HCT116 (cell line): ENCODE measurements at regions not wholly inside any gene's neighbourhood (a gene's known extent, or its start where the extent isn't known, plus 50 kb on each side); places are given as distances from the start of the nearest gene placed in this dataset.

Source experiments
- ATAC-seq: fragments of 200-7000 bp; cut with Tn5 transposase; 2 replicates; pipeline ENCODE4 v1.9.1; 2020; ENCODE audit warnings: mild to moderate bottlenecking, moderate library complexity
- BruUV-seq: library from RNA; stranded (reverse); fragments of 400-500 nt; replicated peaks from 2 replicates; lab custom pipeline; 2021; lab: Mats Ljungman, UMichigan
- CTCF ChIA-PET: fragments of 300-600 bp; sonication (Branson Sonifier 250); formaldehyde crosslinking; loops from one replicate; lab custom pipeline; 2021; ENCODE audit warnings: antibody characterized with exemption; lab: Charles Lee
- POLR2A ChIA-PET: fragments of 300-600, 350-600 bp; sonication (Branson Sonifier 250); formaldehyde crosslinking; loops from one replicate; lab custom pipeline; 2021; ENCODE audit warnings: antibody characterized with exemption; lab: Charles Lee
- RAD21 ChIA-PET, 2 experiments: fragments of 300-600 bp; sonication (Branson Sonifier 250); formaldehyde crosslinking; loops; one replicate each; lab custom pipeline; 2023; ENCODE audit warnings: low total read pairs in 2 of 2; ENCODE audit not compliant: uncharacterized antibody in 2 of 2, unreplicated experiment in 2 of 2, low non-redundant PET in 1 of 2; lab: Charles Lee
- DNase-seq: peaks from one replicate; pipeline ENCODE4 v3.0.0-alpha.2; 2010; ENCODE audit warnings: low read depth, low spot score
- H2AFZ ChIP-seq: fragments of 200-600 bp; shearing (Covaris generic), sonication (generic); 2 replicates; pipeline ENCODE4 v1.6.1; 2017; ENCODE audit warnings: low read depth, mixed run types, mixed read lengths, antibody characterized with exemption, low read length; ENCODE audit not compliant: poor library complexity, severe bottlenecking
- H3K27ac ChIP-seq: 2 replicates; pipeline ENCODE4 v1.5.1; 2012; ENCODE audit warnings: low read depth, low read length
- H3K27me3 ChIP-seq: fragments of 200-600 bp; sonication (generic); 2 replicates; pipeline ENCODE4 v1.6.1; 2016; ENCODE audit warnings: mixed run types, low read length, mixed read lengths; ENCODE audit not compliant: insufficient read depth
- H3K36me3 ChIP-seq, 2 experiments: fragments of 200-500 bp in 1 of 2; fragments of 200-600 bp in 1 of 2; sonication (Bioruptor generic) in 1 of 2; sonication (generic) in 1 of 2; 2 replicates each; pipeline versions ENCODE4 v1.5.1 to v1.6.1; 2014 to 2016; ENCODE audit warnings: low read length in 2 of 2, inconsistent platforms in 1 of 2, mixed read lengths in 1 of 2, mixed run types in 1 of 2; ENCODE audit not compliant: insufficient read depth in 2 of 2, control insufficient read depth in 1 of 2
- H3K4me1 ChIP-seq, 2 experiments: fragments of 200-600 bp in 1 of 2; sonication (generic) in 1 of 2; 2 replicates each; pipeline versions ENCODE4 v1.5.1 to v1.6.1; 2012 to 2017; ENCODE audit warnings: low read length in 2 of 2, inconsistent platforms in 1 of 2, mild to moderate bottlenecking in 1 of 2, mixed read lengths in 1 of 2, mixed run types in 1 of 2, moderate library complexity in 1 of 2; ENCODE audit not compliant: insufficient read depth in 2 of 2, control insufficient read depth in 1 of 2
- H3K4me2 ChIP-seq: fragments of 200-600 bp; sonication (generic); 2 replicates; pipeline ENCODE4 v1.6.1; 2017; ENCODE audit warnings: mixed run types, low read length, mixed read lengths
- H3K4me3 ChIP-seq, 2 experiments: fragments of 200-600 bp in 1 of 2; sonication (generic) in 1 of 2; replicated peaks in 1 of 2; 2 replicates each; pipeline ENCODE4 v1.5.1; 2011 to 2016; ENCODE audit warnings: low read length in 2 of 2, control low read depth in 1 of 2, low read depth in 1 of 2, mild to moderate bottlenecking in 1 of 2, mixed read lengths in 1 of 2, mixed run types in 1 of 2
- H3K79me2 ChIP-seq: fragments of 200-600 bp; sonication (generic); 2 replicates; pipeline ENCODE4 v1.6.1; 2017; ENCODE audit warnings: mild to moderate bottlenecking, mixed run types, low read length, moderate library complexity, mixed read lengths; ENCODE audit not compliant: insufficient read depth
- H3K9ac ChIP-seq: fragments of 200-600 bp; sonication (generic); 2 replicates; pipeline ENCODE4 v1.6.1; 2016; ENCODE audit warnings: low read length, mixed read lengths
- H3K9me2 ChIP-seq: fragments of 200-600 bp; sonication (generic), shearing (Covaris generic); 2 replicates; pipeline ENCODE4 v1.6.1; 2017; ENCODE audit warnings: mixed run types, mild to moderate bottlenecking, moderate library complexity; ENCODE audit not compliant: insufficient read depth
- H3K9me3 ChIP-seq, 2 experiments: fragments of 200-500 bp in 1 of 2; fragments of 200-600 bp in 1 of 2; sonication (Bioruptor generic) in 1 of 2; sonication (generic) in 1 of 2; 2 replicates each; pipeline ENCODE4 v1.6.1; 2014 to 2017; ENCODE audit warnings: low read length in 2 of 2, mixed read lengths in 2 of 2, inconsistent platforms in 1 of 2, low read depth in 1 of 2, mild to moderate bottlenecking in 1 of 2, mixed run types in 1 of 2, moderate library complexity in 1 of 2; ENCODE audit not compliant: control insufficient read depth in 1 of 2, insufficient read depth in 1 of 2
- H4K20me1 ChIP-seq: fragments of 200-600 bp; sonication (generic), shearing (Covaris generic); 2 replicates; pipeline ENCODE4 v1.6.1; 2017; ENCODE audit warnings: mixed run types, mild to moderate bottlenecking, moderate library complexity; ENCODE audit not compliant: insufficient read depth
- CBX3 ChIP-seq: IDR thresholded peaks from 2 replicates; pipeline ENCODE4 v1.6.1; 2012; ENCODE audit warnings: low read depth
- CEBPB ChIP-seq: IDR thresholded peaks from 2 replicates; pipeline ENCODE4 v1.6.1; 2012; ENCODE audit warnings: low read depth
- EGR1 ChIP-seq: IDR thresholded peaks from 2 replicates; pipeline ENCODE4 v1.6.1; 2012; ENCODE audit warnings: low read depth
- ELF1 ChIP-seq: IDR thresholded peaks from 2 replicates; pipeline ENCODE4 v1.6.1; 2012; ENCODE audit warnings: low read depth, borderline replicate concordance
- EZH2 ChIP-seq: fragments of 200-600 bp; sonication (generic); IDR thresholded peaks from 2 replicates; pipeline ENCODE4 v1.6.1; 2017; ENCODE audit warnings: antibody characterized with exemption, mixed run types
- FOSL1 ChIP-seq: IDR thresholded peaks from 2 replicates; pipeline ENCODE4 v1.6.1; 2012; ENCODE audit warnings: low read depth
- JUND ChIP-seq: IDR thresholded peaks from 2 replicates; pipeline ENCODE4 v1.6.1; 2012
- POLR2A ChIP-seq: IDR thresholded peaks from 2 replicates; pipeline ENCODE4 v1.7.0; 2011; ENCODE audit warnings: borderline replicate concordance; ENCODE audit not compliant: insufficient read depth, insufficient read length; ENCODE audit errors: extremely low read depth
- POLR2AphosphoS5 ChIP-seq: IDR thresholded peaks from 2 replicates; pipeline ENCODE4 v1.6.1; 2011; ENCODE audit warnings: mild to moderate bottlenecking, low read depth, low read length, moderate library complexity
- RAD21 ChIP-seq: IDR thresholded peaks from 2 replicates; pipeline ENCODE4 v1.6.1; 2012; ENCODE audit warnings: low read depth, mild to moderate bottlenecking
- SP1 ChIP-seq: IDR thresholded peaks from 2 replicates; pipeline ENCODE4 v1.6.1; 2012; ENCODE audit warnings: low read depth
- TCF7L2 ChIP-seq: IDR thresholded peaks from 2 replicates; pipeline ENCODE4 v1.7.0; 2011; ENCODE audit warnings: borderline replicate concordance, inconsistent platforms; ENCODE audit not compliant: insufficient read depth, insufficient read length; ENCODE audit errors: extremely low read depth
- ZFX ChIP-seq: fragments of 450-650 bp; IDR thresholded peaks from 2 replicates; pipeline ENCODE4 v1.6.1; 2017
- intact Hi-C: fragments of 100-400 bp; cut with micrococcal nuclease; formaldehyde crosslinking; loops from 2 replicates; pipeline ENCODE4 v1.10.0; 2022
- TF ChIP-seq, protein P1 (sequence below): IDR thresholded peaks from 2 replicates; pipeline ENCODE4 v1.6.1; 2012
- TF ChIP-seq, protein P2 (sequence below): IDR thresholded peaks from 2 replicates; pipeline ENCODE4 v1.6.1; 2012; ENCODE audit warnings: low read depth
- TF ChIP-seq, protein P3 (sequence below): IDR thresholded peaks from 2 replicates; pipeline ENCODE4 v1.6.1; 2012

DNA sequence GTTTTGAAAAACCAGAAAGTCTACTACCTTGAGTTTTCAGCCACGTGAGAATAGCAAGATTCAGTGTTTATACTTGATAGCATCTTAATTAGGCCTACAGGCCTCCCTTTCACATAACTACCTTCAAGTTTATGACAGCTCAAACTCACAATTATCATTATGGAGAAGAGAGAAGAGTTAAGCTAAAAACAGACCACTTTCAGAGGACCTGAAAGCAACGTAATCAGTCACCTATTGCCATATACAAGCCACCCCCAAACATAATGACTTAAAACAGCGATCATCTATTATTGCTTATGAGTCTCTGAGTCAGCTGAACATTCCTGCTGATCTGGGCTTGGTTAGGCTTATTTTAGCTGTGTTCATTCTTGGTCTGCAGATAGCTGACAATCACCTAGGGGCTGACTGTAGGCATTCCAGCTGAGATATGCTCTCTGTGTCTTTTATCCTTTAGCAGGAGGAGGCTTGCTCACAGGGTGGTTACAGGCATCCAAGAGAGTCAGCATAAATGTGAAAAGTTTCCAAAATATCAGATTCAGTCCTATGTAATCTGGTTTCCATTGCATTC, 130.9 kb downstream of the COX7C start:
- intact Hi-C loops = no loop called here
- RAD21 ChIA-PET = no interaction called here
- Histone ChIP-seq H3K4me3 (no peak overlapping the region), H3K4me2 (no peak overlapping the region), H3K4me1 (no peaks in the 10 kb centered on the region), H3K9me3 (no peaks in the 10 kb centered on the region), H3K79me2 (no peaks in the 10 kb centered on the region), H3K27me3 (no peaks in the 10 kb centered on the region), H2AFZ (no peak overlapping the region), H3K9ac (no peak overlapping the region), H3K27ac (no peak overlapping the region), H3K9me2 (no peaks in the 10 kb centered on the region), H4K20me1 (no peaks in the 10 kb centered on the region), H3K36me3 (no peaks in the 10 kb centered on the region)
- BruUV-seq = no TSS peak
- DNase-seq = no peak
- CTCF ChIA-PET = no interaction called here
- POLR2A ChIA-PET = no interaction called here
- ATAC-seq = no peak
- TF ChIP-seq POLR2A (no peak), ZFX (no peak), FOSL1 (no peak)

DNA sequence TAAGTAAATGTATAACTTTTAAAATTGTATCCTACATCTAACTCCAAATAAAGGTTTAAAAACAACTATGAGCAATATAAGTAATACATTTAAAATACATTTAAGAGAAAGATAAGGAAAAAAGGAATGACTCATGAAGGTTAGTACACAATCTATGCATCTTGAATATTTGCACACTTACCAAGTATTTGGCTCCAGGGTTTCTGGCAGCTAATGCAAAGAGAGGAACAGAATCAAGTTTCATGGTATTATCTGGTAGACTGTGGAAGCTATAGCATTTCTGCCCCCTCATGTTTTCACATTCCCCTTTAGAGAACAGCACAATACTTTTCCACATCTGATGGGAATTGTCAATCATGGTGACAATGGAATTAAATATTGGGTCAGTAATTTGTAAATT, 132.1 kb downstream of the COX7C start:
- H3K27me3 ChIP-seq = no peaks in the 10 kb centered on the region
- ATAC-seq (no peak), DNase-seq (no peak)
- H3K4me3 ChIP-seq = no peak overlapping the region
- H3K79me2 ChIP-seq = no peaks in the 10 kb centered on the region
- no peaks in the 10 kb centered on the region for H4K20me1 ChIP-seq
- no peak overlapping the region for H3K27ac ChIP-seq
- no peaks in the 10 kb centered on the region for H3K36me3 ChIP-seq
- H3K9ac ChIP-seq = no peak overlapping the region
- CTCF ChIA-PET = no interaction called here
- POLR2A ChIA-PET = no interaction called here
- BruUV-seq = no TSS peak
- no peak overlapping the region for H2AFZ ChIP-seq
- no peaks in the 10 kb centered on the region for H3K9me2 ChIP-seq
- RAD21 ChIA-PET = no interaction called here
- intact Hi-C loops = no loop called here
- H3K4me2 ChIP-seq = no peak overlapping the region
- no peaks in the 10 kb centered on the region for H3K4me1 ChIP-seq
- no peaks in the 10 kb centered on the region for H3K9me3 ChIP-seq
- TF ChIP-seq JUND (no peak), CBX3 (no peak), SP1 (no peak), ZFX (no peak), ELF1 (no peak), FOSL1 (no peak), POLR2AphosphoS5 (no peak), EZH2 (no peak), CEBPB (no peak), EGR1 (no peak), POLR2A (no peak), TCF7L2 (no peak), RAD21 (no peak)
- TF ChIP-seq, protein P1, sequence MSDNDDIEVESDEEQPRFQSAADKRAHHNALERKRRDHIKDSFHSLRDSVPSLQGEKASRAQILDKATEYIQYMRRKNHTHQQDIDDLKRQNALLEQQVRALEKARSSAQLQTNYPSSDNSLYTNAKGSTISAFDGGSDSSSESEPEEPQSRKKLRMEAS = no peak
- TF ChIP-seq, protein P2, sequence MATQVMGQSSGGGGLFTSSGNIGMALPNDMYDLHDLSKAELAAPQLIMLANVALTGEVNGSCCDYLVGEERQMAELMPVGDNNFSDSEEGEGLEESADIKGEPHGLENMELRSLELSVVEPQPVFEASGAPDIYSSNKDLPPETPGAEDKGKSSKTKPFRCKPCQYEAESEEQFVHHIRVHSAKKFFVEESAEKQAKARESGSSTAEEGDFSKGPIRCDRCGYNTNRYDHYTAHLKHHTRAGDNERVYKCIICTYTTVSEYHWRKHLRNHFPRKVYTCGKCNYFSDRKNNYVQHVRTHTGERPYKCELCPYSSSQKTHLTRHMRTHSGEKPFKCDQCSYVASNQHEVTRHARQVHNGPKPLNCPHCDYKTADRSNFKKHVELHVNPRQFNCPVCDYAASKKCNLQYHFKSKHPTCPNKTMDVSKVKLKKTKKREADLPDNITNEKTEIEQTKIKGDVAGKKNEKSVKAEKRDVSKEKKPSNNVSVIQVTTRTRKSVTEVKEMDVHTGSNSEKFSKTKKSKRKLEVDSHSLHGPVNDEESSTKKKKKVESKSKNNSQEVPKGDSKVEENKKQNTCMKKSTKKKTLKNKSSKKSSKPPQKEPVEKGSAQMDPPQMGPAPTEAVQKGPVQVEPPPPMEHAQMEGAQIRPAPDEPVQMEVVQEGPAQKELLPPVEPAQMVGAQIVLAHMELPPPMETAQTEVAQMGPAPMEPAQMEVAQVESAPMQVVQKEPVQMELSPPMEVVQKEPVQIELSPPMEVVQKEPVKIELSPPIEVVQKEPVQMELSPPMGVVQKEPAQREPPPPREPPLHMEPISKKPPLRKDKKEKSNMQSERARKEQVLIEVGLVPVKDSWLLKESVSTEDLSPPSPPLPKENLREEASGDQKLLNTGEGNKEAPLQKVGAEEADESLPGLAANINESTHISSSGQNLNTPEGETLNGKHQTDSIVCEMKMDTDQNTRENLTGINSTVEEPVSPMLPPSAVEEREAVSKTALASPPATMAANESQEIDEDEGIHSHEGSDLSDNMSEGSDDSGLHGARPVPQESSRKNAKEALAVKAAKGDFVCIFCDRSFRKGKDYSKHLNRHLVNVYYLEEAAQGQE = no peak
- TF ChIP-seq, protein P3, sequence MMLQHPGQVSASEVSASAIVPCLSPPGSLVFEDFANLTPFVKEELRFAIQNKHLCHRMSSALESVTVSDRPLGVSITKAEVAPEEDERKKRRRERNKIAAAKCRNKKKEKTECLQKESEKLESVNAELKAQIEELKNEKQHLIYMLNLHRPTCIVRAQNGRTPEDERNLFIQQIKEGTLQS = no peak
